ENCODE measurements at regions not wholly inside any gene's neighbourhood (a gene's known extent, or its start where the extent isn't known, plus 50 kb on each side); places are given as distances from the start of the nearest gene placed in this dataset.

DNA sequence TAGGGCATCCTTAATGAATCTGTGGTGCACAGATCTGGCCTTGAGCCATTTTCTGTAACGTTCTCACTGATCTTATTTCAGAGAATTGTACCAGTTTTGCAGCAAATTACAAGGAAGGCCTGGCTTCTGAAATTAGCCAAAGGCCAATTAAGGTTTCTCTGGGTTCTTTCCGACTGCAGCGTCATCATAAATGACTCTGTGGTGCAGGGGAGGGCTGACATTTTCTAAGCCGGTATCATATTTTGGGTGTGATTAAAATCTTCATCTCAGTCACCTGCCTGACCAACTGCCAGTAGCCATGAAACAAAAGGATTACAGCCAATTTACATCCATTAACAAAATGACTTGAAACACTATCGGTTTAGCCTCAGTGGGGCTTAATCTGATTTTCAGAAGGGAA is 363.7 kb downstream of the ADRA2A start:
- TF ChIP-seq, protein P1, sequence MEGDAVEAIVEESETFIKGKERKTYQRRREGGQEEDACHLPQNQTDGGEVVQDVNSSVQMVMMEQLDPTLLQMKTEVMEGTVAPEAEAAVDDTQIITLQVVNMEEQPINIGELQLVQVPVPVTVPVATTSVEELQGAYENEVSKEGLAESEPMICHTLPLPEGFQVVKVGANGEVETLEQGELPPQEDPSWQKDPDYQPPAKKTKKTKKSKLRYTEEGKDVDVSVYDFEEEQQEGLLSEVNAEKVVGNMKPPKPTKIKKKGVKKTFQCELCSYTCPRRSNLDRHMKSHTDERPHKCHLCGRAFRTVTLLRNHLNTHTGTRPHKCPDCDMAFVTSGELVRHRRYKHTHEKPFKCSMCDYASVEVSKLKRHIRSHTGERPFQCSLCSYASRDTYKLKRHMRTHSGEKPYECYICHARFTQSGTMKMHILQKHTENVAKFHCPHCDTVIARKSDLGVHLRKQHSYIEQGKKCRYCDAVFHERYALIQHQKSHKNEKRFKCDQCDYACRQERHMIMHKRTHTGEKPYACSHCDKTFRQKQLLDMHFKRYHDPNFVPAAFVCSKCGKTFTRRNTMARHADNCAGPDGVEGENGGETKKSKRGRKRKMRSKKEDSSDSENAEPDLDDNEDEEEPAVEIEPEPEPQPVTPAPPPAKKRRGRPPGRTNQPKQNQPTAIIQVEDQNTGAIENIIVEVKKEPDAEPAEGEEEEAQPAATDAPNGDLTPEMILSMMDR (conservative IDR thresholded peaks at IDR 0.05; ENCODE audit: low read depth in 2 of 2): no peak
- TF ChIP-seq EZH2 (IDR thresholded peaks at IDR 0.05; ENCODE audit: low read depth, unreplicated experiment): no peak
- no peak for TF ChIP-seq EZH2phosphoT487 (IDR thresholded peaks at IDR 0.05; ENCODE audit: unreplicated experiment)
- TF ChIP-seq, protein P2, sequence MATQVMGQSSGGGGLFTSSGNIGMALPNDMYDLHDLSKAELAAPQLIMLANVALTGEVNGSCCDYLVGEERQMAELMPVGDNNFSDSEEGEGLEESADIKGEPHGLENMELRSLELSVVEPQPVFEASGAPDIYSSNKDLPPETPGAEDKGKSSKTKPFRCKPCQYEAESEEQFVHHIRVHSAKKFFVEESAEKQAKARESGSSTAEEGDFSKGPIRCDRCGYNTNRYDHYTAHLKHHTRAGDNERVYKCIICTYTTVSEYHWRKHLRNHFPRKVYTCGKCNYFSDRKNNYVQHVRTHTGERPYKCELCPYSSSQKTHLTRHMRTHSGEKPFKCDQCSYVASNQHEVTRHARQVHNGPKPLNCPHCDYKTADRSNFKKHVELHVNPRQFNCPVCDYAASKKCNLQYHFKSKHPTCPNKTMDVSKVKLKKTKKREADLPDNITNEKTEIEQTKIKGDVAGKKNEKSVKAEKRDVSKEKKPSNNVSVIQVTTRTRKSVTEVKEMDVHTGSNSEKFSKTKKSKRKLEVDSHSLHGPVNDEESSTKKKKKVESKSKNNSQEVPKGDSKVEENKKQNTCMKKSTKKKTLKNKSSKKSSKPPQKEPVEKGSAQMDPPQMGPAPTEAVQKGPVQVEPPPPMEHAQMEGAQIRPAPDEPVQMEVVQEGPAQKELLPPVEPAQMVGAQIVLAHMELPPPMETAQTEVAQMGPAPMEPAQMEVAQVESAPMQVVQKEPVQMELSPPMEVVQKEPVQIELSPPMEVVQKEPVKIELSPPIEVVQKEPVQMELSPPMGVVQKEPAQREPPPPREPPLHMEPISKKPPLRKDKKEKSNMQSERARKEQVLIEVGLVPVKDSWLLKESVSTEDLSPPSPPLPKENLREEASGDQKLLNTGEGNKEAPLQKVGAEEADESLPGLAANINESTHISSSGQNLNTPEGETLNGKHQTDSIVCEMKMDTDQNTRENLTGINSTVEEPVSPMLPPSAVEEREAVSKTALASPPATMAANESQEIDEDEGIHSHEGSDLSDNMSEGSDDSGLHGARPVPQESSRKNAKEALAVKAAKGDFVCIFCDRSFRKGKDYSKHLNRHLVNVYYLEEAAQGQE (IDR thresholded peaks at IDR 0.05; ENCODE audit: unreplicated experiment): no peak
- no peak for TF ChIP-seq ZNF114 (CRISPR knock-in tag; IDR thresholded peaks at IDR 0.05)
- no peak for TF ChIP-seq POLR2AphosphoS5 (IDR thresholded peaks at IDR 0.05; ENCODE audit: low read depth)
